KOPT-K1 (cell line): ENCODE measurements at regions not wholly inside any gene's neighbourhood (a gene's known extent, or its start where the extent isn't known, plus 50 kb on each side); places are given as distances from the start of the nearest gene placed in this dataset.

Experiments
- H3K27ac ChIP-seq: fragments of 200-600 bp; sonication (generic); 2 replicates; pipeline ENCODE4 v1.5.1; 2016; ENCODE audit warnings: antibody characterized with exemption, mild to moderate bottlenecking, low read depth, low read length; ENCODE audit not compliant: poor library complexity, severe bottlenecking
- H3K36me3 ChIP-seq: fragments of 200-600 bp; sonication (generic); 2 replicates; pipeline ENCODE4 v1.5.1; 2017; ENCODE audit warnings: antibody characterized with exemption, mild to moderate bottlenecking, low read length, moderate library complexity; ENCODE audit not compliant: insufficient read depth
- H3K9me3 ChIP-seq: fragments of 200-600 bp; sonication (generic); 2 replicates; pipeline ENCODE4 v1.5.1; 2017; ENCODE audit warnings: antibody characterized with exemption, low read length, mild to moderate bottlenecking; ENCODE audit not compliant: insufficient read depth, poor library complexity, severe bottlenecking

DNA sequence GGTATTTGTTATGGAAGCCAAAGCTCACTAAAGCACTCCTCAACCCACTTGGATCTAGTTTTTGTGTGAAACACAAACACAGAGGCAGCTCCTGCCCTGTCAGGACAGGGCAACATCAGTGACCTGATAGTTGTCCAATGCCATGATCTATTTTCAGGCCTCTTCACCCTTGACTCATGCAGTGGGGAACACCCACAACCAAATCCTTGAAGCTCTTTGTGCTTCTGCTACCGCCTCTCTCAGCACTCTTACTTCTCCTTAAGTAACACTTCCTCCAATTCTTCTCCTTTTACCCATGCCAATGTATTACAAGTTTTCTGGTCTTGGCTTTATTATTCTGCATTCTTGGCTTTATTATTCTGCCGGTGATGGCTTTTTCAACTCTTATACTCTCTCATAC is 425.3 kb downstream of the INHBA start:
- Histone ChIP-seq H3K27ac (no peak overlapping the region), H3K9me3 (no peaks in the 10 kb centered on the region), H3K36me3 (no peaks in the 10 kb centered on the region)

DNA sequence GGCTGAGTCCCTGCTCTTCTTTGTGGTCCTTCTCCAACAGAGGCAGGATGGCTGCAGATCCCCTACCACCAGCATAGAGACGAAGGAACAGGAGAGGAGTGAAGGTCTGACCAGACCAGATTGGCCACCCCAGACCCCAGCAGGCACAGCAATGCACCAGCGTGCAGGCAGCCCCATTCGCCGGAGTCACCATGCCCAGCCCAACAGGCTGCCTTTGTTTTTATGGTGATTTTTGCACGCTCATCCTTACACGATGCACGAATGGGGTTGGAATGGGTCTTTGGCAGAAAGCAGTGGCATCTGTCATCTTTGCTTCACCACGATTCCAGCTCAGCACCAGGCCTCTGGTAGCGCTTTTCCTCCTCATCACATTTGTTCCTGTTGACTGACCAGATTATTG is 427.6 kb downstream of the INHBA start:
- H3K27ac ChIP-seq: no peak overlapping the region
- H3K9me3 ChIP-seq: no peaks in the 10 kb centered on the region
- no peaks in the 10 kb centered on the region for H3K36me3 ChIP-seq

- Histone ChIP-seq H3K9me3 (no peaks in the 10 kb centered on the region), H3K36me3 (no peaks in the 10 kb centered on the region), H3K27ac (no peak overlapping the region)
Measured at GRCh38 chr7:41274179-41274578, 428.7 kb downstream of the INHBA start.

DNA sequence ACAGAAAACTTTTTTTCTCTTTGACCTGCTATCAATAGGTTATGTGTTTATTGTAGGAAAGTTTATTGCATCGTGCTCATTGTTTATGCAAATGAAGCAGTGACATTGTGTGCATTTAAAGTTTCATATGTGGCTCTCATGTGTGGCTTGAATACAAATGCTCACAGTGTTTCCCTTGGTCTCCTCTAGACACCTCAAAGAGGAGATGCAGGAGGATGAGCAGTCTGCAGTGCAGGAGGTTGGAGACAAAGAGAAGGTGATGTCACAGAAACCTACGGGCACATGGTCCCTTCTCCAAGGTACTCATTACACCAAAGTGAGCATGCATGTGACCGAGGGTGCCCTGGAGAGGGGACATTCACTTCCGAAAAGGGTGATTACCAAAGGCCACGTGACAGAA is 430.2 kb downstream of the INHBA start:
- Histone ChIP-seq H3K27ac (no peak overlapping the region), H3K9me3 (no peaks in the 10 kb centered on the region), H3K36me3 (no peaks in the 10 kb centered on the region)

GRCh38 chr7:41268878-41269277 is 434.0 kb downstream of the INHBA start:
- H3K36me3 ChIP-seq: no peaks in the 10 kb centered on the region
- H3K27ac ChIP-seq: no peak overlapping the region
- H3K9me3 ChIP-seq: no peaks in the 10 kb centered on the region

GRCh38 chr7:41261080-41261479 is 441.8 kb downstream of the INHBA start:
- H3K27ac ChIP-seq: no peak overlapping the region
- H3K9me3 ChIP-seq: no peaks in the 10 kb centered on the region
- no peaks in the 10 kb centered on the region for H3K36me3 ChIP-seq

GRCh38 chr7:41257660-41258059 is 445.2 kb downstream of the INHBA start:
- H3K36me3 ChIP-seq: no peaks in the 10 kb centered on the region
- H3K27ac ChIP-seq: no peak overlapping the region

GRCh38 chr7:41256186-41256945 is 446.5 kb downstream of the INHBA start:
- H3K36me3 ChIP-seq: no peaks in the 10 kb centered on the region
- H3K27ac ChIP-seq: no peak overlapping the region

More at GRCh38 chr7:41257660-41258059, 445.2 kb downstream of the INHBA start:
- H3K9me3 ChIP-seq: no peaks in the 10 kb centered on the region

DNA sequence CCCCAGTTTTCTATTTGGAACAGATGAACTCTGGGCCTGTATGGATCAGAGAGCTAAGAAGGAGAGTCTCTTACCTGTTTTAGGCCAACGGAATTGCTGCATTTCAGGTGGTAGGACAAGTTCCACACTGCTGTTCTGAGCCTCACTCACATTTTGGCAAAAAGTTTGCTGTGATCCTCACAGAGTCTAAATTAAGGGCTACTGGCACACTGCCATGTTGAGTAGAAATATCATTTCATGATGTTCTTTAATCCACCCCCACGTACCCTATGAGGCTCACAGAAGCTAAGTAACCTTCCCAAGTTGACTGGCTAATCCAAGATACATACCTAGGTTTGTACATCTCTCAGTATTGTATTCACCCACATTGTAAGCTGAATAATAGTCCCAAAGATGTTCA is 447.2 kb downstream of the INHBA start:
- no peaks in the 10 kb centered on the region for H3K36me3 ChIP-seq
- no peaks in the 10 kb centered on the region for H3K9me3 ChIP-seq
- H3K27ac ChIP-seq: no peak overlapping the region

More at GRCh38 chr7:41256186-41256945, 446.5 kb downstream of the INHBA start:
- H3K9me3 ChIP-seq: no peaks in the 10 kb centered on the region

DNA sequence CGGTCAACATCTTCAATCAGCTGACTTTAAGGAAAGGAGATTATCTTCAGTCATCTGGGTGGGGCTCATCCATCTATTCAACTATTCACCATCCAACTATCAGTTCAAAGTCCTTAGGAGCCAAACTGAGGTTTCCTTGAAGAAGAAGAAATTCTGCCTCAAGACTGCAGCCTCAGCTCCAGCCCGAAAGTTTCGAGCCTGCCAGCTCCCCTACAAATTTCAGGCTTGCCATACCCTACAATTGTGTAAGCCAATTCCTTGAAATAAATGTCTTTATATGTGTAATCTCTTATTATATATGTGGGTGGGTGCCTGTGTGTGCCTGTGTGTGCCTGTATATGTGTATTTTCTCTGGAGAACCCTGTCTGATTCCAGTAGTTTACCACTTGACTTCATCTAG is 447.8 kb downstream of the INHBA start:
- Histone ChIP-seq H3K9me3 (no peaks in the 10 kb centered on the region), H3K27ac (no peak overlapping the region), H3K36me3 (no peaks in the 10 kb centered on the region)

- Histone ChIP-seq H3K27ac (no peak overlapping the region), H3K36me3 (no peaks in the 10 kb centered on the region), H3K9me3 (no peaks in the 10 kb centered on the region)
Measured at GRCh38 chr7:41252957-41253356, 449.9 kb downstream of the INHBA start.

GRCh38 chr7:41252551-41252950 is 450.3 kb downstream of the INHBA start:
- no peak overlapping the region for H3K27ac ChIP-seq
- no peaks in the 10 kb centered on the region for H3K9me3 ChIP-seq
- H3K36me3 ChIP-seq: no peaks in the 10 kb centered on the region

DNA sequence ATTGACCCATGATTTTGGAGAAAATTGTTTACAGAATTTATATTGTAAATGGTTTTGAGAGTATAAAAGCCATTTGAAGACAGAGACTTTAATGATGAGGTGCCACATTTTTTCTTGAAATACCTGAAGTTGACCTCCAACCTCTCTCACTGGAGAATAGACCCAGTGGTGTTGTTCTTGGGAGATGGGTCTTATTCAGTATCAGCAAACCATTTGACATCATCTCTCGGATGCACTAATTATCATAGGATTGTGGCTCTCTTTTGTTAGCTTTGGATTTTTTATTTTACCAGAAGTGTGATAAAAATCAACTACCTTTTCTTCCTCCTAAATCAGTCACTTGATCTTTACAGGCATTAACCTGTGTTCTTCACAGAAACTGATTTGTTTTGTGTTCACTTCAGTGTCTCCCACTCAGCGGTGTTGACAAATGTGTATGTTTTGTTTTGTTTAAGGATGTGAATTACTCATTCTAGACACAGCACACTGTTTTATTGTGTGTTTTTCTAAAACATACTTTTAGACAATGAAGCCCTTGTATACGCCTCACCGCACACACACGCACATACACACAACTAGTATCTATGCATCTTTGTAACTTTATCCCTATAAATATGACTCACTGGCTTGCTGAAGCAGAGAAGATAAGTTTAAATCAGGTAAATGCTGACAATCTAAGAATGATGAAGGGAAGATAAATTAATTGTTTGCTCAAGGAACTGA is 455.6 kb downstream of the INHBA start:
- Histone ChIP-seq H3K9me3 (no peaks in the 10 kb centered on the region), H3K36me3 (no peaks in the 10 kb centered on the region), H3K27ac (no peak overlapping the region)

DNA sequence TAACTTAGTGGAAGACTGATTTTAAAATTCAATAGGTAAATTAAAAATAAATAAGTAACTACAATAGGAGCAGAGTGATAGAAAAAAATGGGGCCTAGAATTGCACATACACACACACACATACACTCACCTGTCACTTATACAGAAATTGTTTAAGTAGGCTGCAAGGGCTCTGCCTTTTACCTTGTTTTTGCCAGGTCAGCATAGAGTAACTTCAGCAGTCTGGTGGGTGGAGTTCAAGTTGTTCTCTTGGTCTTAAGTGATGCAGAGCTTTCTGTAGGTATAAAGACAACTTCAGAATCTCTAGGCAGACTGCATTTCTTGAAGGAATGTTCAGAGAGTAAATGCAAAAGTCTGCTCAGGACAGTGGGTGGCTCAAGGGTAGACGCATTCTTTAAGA is 457.0 kb downstream of the INHBA start:
- Histone ChIP-seq H3K27ac (no peak overlapping the region), H3K36me3 (no peaks in the 10 kb centered on the region), H3K9me3 (no peaks in the 10 kb centered on the region)

GRCh38 chr7:41244246-41244645 is 458.6 kb downstream of the INHBA start:
- no peaks in the 10 kb centered on the region for H3K9me3 ChIP-seq
- H3K27ac ChIP-seq: no peak overlapping the region
- no peaks in the 10 kb centered on the region for H3K36me3 ChIP-seq

GRCh38 chr7:41241641-41242040 is 461.2 kb downstream of the INHBA start:
- Histone ChIP-seq H3K27ac (no peak overlapping the region), H3K36me3 (no peaks in the 10 kb centered on the region), H3K9me3 (no peaks in the 10 kb centered on the region)
